HCT116 (cell line): ENCODE measurements at regions not wholly inside any gene's neighbourhood (a gene's known extent, or its start where the extent isn't known, plus 50 kb on each side); places are given as distances from the start of the nearest gene placed in this dataset.

ENCODE experiments used
- ATAC-seq: fragments of 200-7000 bp; cut with Tn5 transposase; 2 replicates; pipeline ENCODE4 v1.9.1; 2020; ENCODE audit warnings: mild to moderate bottlenecking, moderate library complexity
- BruUV-seq: library from RNA; stranded (reverse); fragments of 400-500 nt; replicated peaks from 2 replicates; lab custom pipeline; 2021; lab: Mats Ljungman, UMichigan
- CTCF ChIA-PET: fragments of 300-600 bp; sonication (Branson Sonifier 250); formaldehyde crosslinking; loops from one replicate; lab custom pipeline; 2021; ENCODE audit warnings: antibody characterized with exemption; lab: Charles Lee
- POLR2A ChIA-PET: fragments of 300-600, 350-600 bp; sonication (Branson Sonifier 250); formaldehyde crosslinking; loops from one replicate; lab custom pipeline; 2021; ENCODE audit warnings: antibody characterized with exemption; lab: Charles Lee
- RAD21 ChIA-PET, 2 experiments: fragments of 300-600 bp; sonication (Branson Sonifier 250); formaldehyde crosslinking; loops; one replicate each; lab custom pipeline; 2023; ENCODE audit warnings: low total read pairs in 2 of 2; ENCODE audit not compliant: uncharacterized antibody in 2 of 2, unreplicated experiment in 2 of 2, low non-redundant PET in 1 of 2; lab: Charles Lee
- DNase-seq: peaks from one replicate; pipeline ENCODE4 v3.0.0-alpha.2; 2010; ENCODE audit warnings: low read depth, low spot score
- H2AFZ ChIP-seq: fragments of 200-600 bp; shearing (Covaris generic), sonication (generic); 2 replicates; pipeline ENCODE4 v1.6.1; 2017; ENCODE audit warnings: low read depth, mixed run types, mixed read lengths, antibody characterized with exemption, low read length; ENCODE audit not compliant: poor library complexity, severe bottlenecking
- H3K27ac ChIP-seq: 2 replicates; pipeline ENCODE4 v1.5.1; 2012; ENCODE audit warnings: low read depth, low read length
- H3K27me3 ChIP-seq: fragments of 200-600 bp; sonication (generic); 2 replicates; pipeline ENCODE4 v1.6.1; 2016; ENCODE audit warnings: mixed run types, low read length, mixed read lengths; ENCODE audit not compliant: insufficient read depth
- H3K36me3 ChIP-seq, 2 experiments: fragments of 200-500 bp in 1 of 2; fragments of 200-600 bp in 1 of 2; sonication (Bioruptor generic) in 1 of 2; sonication (generic) in 1 of 2; 2 replicates each; pipeline versions ENCODE4 v1.5.1 to v1.6.1; 2014 to 2016; ENCODE audit warnings: low read length in 2 of 2, inconsistent platforms in 1 of 2, mixed read lengths in 1 of 2, mixed run types in 1 of 2; ENCODE audit not compliant: insufficient read depth in 2 of 2, control insufficient read depth in 1 of 2
- H3K4me1 ChIP-seq, 2 experiments: fragments of 200-600 bp in 1 of 2; sonication (generic) in 1 of 2; 2 replicates each; pipeline versions ENCODE4 v1.5.1 to v1.6.1; 2012 to 2017; ENCODE audit warnings: low read length in 2 of 2, inconsistent platforms in 1 of 2, mild to moderate bottlenecking in 1 of 2, mixed read lengths in 1 of 2, mixed run types in 1 of 2, moderate library complexity in 1 of 2; ENCODE audit not compliant: insufficient read depth in 2 of 2, control insufficient read depth in 1 of 2
- H3K4me2 ChIP-seq: fragments of 200-600 bp; sonication (generic); 2 replicates; pipeline ENCODE4 v1.6.1; 2017; ENCODE audit warnings: mixed run types, low read length, mixed read lengths
- H3K4me3 ChIP-seq, 2 experiments: fragments of 200-600 bp in 1 of 2; sonication (generic) in 1 of 2; replicated peaks in 1 of 2; 2 replicates each; pipeline ENCODE4 v1.5.1; 2011 to 2016; ENCODE audit warnings: low read length in 2 of 2, control low read depth in 1 of 2, low read depth in 1 of 2, mild to moderate bottlenecking in 1 of 2, mixed read lengths in 1 of 2, mixed run types in 1 of 2
- H3K79me2 ChIP-seq: fragments of 200-600 bp; sonication (generic); 2 replicates; pipeline ENCODE4 v1.6.1; 2017; ENCODE audit warnings: mild to moderate bottlenecking, mixed run types, low read length, moderate library complexity, mixed read lengths; ENCODE audit not compliant: insufficient read depth
- H3K9ac ChIP-seq: fragments of 200-600 bp; sonication (generic); 2 replicates; pipeline ENCODE4 v1.6.1; 2016; ENCODE audit warnings: low read length, mixed read lengths
- H3K9me2 ChIP-seq: fragments of 200-600 bp; sonication (generic), shearing (Covaris generic); 2 replicates; pipeline ENCODE4 v1.6.1; 2017; ENCODE audit warnings: mixed run types, mild to moderate bottlenecking, moderate library complexity; ENCODE audit not compliant: insufficient read depth
- H3K9me3 ChIP-seq, 2 experiments: fragments of 200-500 bp in 1 of 2; fragments of 200-600 bp in 1 of 2; sonication (Bioruptor generic) in 1 of 2; sonication (generic) in 1 of 2; 2 replicates each; pipeline ENCODE4 v1.6.1; 2014 to 2017; ENCODE audit warnings: low read length in 2 of 2, mixed read lengths in 2 of 2, inconsistent platforms in 1 of 2, low read depth in 1 of 2, mild to moderate bottlenecking in 1 of 2, mixed run types in 1 of 2, moderate library complexity in 1 of 2; ENCODE audit not compliant: control insufficient read depth in 1 of 2, insufficient read depth in 1 of 2
- H4K20me1 ChIP-seq: fragments of 200-600 bp; sonication (generic), shearing (Covaris generic); 2 replicates; pipeline ENCODE4 v1.6.1; 2017; ENCODE audit warnings: mixed run types, mild to moderate bottlenecking, moderate library complexity; ENCODE audit not compliant: insufficient read depth
- CBX3 ChIP-seq: IDR thresholded peaks from 2 replicates; pipeline ENCODE4 v1.6.1; 2012; ENCODE audit warnings: low read depth
- CEBPB ChIP-seq: IDR thresholded peaks from 2 replicates; pipeline ENCODE4 v1.6.1; 2012; ENCODE audit warnings: low read depth
- EGR1 ChIP-seq: IDR thresholded peaks from 2 replicates; pipeline ENCODE4 v1.6.1; 2012; ENCODE audit warnings: low read depth
- ELF1 ChIP-seq: IDR thresholded peaks from 2 replicates; pipeline ENCODE4 v1.6.1; 2012; ENCODE audit warnings: low read depth, borderline replicate concordance
- EZH2 ChIP-seq: fragments of 200-600 bp; sonication (generic); IDR thresholded peaks from 2 replicates; pipeline ENCODE4 v1.6.1; 2017; ENCODE audit warnings: antibody characterized with exemption, mixed run types
- EZH2phosphoT487 ChIP-seq: fragments of 200-600 bp; IDR thresholded peaks from 2 replicates; pipeline ENCODE4 v1.6.1; 2018; ENCODE audit warnings: antibody characterized with exemption, borderline replicate concordance
- FOSL1 ChIP-seq: IDR thresholded peaks from 2 replicates; pipeline ENCODE4 v1.6.1; 2012; ENCODE audit warnings: low read depth
- POLR2A ChIP-seq: IDR thresholded peaks from 2 replicates; pipeline ENCODE4 v1.7.0; 2011; ENCODE audit warnings: borderline replicate concordance; ENCODE audit not compliant: insufficient read depth, insufficient read length; ENCODE audit errors: extremely low read depth
- POLR2AphosphoS5 ChIP-seq: IDR thresholded peaks from 2 replicates; pipeline ENCODE4 v1.6.1; 2011; ENCODE audit warnings: mild to moderate bottlenecking, low read depth, low read length, moderate library complexity
- SIN3A ChIP-seq: IDR thresholded peaks from 2 replicates; pipeline ENCODE4 v1.6.1; 2012; ENCODE audit warnings: low read depth
- SP1 ChIP-seq: IDR thresholded peaks from 2 replicates; pipeline ENCODE4 v1.6.1; 2012; ENCODE audit warnings: low read depth
- SRF ChIP-seq: IDR thresholded peaks from 2 replicates; pipeline ENCODE4 v1.6.1; 2012; ENCODE audit warnings: low read depth
- YY1 ChIP-seq: IDR thresholded peaks from 2 replicates; pipeline ENCODE4 v1.6.1; 2011; ENCODE audit warnings: low read length, low read depth, moderate library complexity, mild to moderate bottlenecking; ENCODE audit not compliant: insufficient replicate concordance; ENCODE audit errors: extremely low read depth
- ZNF274 ChIP-seq: fragments of 200-500 bp; sonication (Bioruptor generic); IDR thresholded peaks from 2 replicates; pipeline ENCODE4 v1.6.1; 2014; ENCODE audit warnings: mild to moderate bottlenecking, low read depth, low read length, inconsistent platforms
- intact Hi-C: fragments of 100-400 bp; cut with micrococcal nuclease; formaldehyde crosslinking; loops from 2 replicates; pipeline ENCODE4 v1.10.0; 2022
- TF ChIP-seq, protein P1 (sequence below), 3 experiments: fragments of 200-600 bp in 1 of 3; sonication (generic) in 1 of 3; IDR thresholded peaks in 2 of 3; conservative IDR thresholded peaks in 1 of 3; 2 replicates each; pipeline ENCODE4 v1.5.1; 2012 to 2017; ENCODE audit warnings: low read depth in 2 of 3, low read length in 2 of 3, antibody characterized with exemption in 1 of 3, borderline replicate concordance in 1 of 3, control low read depth in 1 of 3, mild to moderate bottlenecking in 1 of 3, mixed read lengths in 1 of 3, mixed run types in 1 of 3, moderate library complexity in 1 of 3; ENCODE audit not compliant: insufficient read depth in 1 of 3
- TF ChIP-seq, protein P2 (sequence below): IDR thresholded peaks from 2 replicates; pipeline ENCODE4 v1.6.1; 2011; ENCODE audit warnings: mild to moderate bottlenecking, low read length, moderate library complexity; ENCODE audit not compliant: insufficient replicate concordance; ENCODE audit errors: extremely low read depth
- TF ChIP-seq, protein P3 (sequence below): IDR thresholded peaks from 2 replicates; pipeline ENCODE4 v1.6.1; 2012; ENCODE audit warnings: low read depth
- TF ChIP-seq, protein P4 (sequence below): IDR thresholded peaks from 2 replicates; pipeline ENCODE4 v1.6.1; 2012

DNA sequence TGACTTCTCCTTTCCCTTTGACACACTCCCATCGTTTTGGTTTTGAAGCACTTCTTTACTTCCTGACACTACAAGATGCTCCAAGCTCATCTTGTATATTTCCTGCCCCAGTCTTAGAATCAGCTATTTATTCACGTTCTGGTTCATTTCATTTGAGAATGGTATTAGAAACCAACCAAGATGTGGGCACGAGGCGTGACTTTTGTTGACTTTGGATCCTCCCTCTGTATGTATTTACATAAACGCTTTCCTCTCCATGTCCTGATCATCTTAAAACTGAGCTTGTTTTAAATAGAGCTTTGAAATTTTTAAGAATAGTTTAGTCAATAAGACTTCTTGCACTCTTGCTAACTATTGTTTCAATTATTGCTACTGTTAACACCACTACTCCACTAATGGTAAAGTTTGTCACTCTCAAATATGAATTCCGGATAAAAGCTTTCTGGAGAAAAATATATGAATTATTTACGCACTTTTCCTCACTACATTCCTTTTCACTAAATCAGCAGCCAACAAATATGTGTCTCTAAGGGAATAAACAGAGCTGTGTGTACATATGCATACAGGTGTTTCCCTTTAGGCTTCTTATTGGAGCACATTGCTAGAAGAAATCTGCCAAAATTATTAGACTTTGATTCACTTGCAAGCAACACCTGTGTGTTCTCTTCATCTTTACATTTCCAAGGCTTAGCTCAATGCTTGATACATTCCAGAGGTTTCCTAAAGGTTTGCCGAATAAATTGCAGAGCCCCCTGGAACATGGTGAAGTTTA lies 77.3 kb upstream of the TMEM244 start:
- Histone ChIP-seq H3K4me1 (0 out of 4 replicates have a peak, but pooled peaks cover 0 to 3% of the 10 kb centered on the region in 2 experiments), H3K9me2 (no peaks in the 10 kb centered on the region), H3K36me3 (no peaks in the 10 kb centered on the region), H3K27ac (no peak overlapping the region), H3K4me2 (no peak overlapping the region), H3K9ac (no peak overlapping the region), H4K20me1 (no peaks in the 10 kb centered on the region), H2AFZ (no peak overlapping the region), H3K9me3 (no peaks in the 10 kb centered on the region), H3K27me3 (no peaks in the 10 kb centered on the region), H3K4me3 (no peak overlapping the region), H3K79me2 (no peaks in the 10 kb centered on the region)
- TF ChIP-seq ELF1 (no peak), ZNF274 (no peak), SP1 (no peak), EGR1 (no peak), EZH2 (no peak), SIN3A (no peak), CBX3 (no peak), CEBPB (no peak), FOSL1 (no peak), EZH2phosphoT487 (no peak), POLR2AphosphoS5 (no peak), SRF (no peak), POLR2A (no peak), YY1 (no peak)
- TF ChIP-seq, protein P1, sequence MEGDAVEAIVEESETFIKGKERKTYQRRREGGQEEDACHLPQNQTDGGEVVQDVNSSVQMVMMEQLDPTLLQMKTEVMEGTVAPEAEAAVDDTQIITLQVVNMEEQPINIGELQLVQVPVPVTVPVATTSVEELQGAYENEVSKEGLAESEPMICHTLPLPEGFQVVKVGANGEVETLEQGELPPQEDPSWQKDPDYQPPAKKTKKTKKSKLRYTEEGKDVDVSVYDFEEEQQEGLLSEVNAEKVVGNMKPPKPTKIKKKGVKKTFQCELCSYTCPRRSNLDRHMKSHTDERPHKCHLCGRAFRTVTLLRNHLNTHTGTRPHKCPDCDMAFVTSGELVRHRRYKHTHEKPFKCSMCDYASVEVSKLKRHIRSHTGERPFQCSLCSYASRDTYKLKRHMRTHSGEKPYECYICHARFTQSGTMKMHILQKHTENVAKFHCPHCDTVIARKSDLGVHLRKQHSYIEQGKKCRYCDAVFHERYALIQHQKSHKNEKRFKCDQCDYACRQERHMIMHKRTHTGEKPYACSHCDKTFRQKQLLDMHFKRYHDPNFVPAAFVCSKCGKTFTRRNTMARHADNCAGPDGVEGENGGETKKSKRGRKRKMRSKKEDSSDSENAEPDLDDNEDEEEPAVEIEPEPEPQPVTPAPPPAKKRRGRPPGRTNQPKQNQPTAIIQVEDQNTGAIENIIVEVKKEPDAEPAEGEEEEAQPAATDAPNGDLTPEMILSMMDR (IDR thresholded peaks at IDR 0.05 in 2 of 3, conservative IDR thresholded peaks at IDR 0.05 in 1 of 3; ENCODE audit: borderline replicate concordance in 1 of 3, insufficient read depth in 1 of 3, low read depth in 2 of 3, low read length in 2 of 3), result no peak
- TF ChIP-seq, protein P2, sequence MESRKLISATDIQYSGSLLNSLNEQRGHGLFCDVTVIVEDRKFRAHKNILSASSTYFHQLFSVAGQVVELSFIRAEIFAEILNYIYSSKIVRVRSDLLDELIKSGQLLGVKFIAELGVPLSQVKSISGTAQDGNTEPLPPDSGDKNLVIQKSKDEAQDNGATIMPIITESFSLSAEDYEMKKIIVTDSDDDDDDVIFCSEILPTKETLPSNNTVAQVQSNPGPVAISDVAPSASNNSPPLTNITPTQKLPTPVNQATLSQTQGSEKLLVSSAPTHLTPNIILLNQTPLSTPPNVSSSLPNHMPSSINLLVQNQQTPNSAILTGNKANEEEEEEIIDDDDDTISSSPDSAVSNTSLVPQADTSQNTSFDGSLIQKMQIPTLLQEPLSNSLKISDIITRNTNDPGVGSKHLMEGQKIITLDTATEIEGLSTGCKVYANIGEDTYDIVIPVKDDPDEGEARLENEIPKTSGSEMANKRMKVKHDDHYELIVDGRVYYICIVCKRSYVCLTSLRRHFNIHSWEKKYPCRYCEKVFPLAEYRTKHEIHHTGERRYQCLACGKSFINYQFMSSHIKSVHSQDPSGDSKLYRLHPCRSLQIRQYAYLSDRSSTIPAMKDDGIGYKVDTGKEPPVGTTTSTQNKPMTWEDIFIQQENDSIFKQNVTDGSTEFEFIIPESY, result no peak
- TF ChIP-seq, protein P3, sequence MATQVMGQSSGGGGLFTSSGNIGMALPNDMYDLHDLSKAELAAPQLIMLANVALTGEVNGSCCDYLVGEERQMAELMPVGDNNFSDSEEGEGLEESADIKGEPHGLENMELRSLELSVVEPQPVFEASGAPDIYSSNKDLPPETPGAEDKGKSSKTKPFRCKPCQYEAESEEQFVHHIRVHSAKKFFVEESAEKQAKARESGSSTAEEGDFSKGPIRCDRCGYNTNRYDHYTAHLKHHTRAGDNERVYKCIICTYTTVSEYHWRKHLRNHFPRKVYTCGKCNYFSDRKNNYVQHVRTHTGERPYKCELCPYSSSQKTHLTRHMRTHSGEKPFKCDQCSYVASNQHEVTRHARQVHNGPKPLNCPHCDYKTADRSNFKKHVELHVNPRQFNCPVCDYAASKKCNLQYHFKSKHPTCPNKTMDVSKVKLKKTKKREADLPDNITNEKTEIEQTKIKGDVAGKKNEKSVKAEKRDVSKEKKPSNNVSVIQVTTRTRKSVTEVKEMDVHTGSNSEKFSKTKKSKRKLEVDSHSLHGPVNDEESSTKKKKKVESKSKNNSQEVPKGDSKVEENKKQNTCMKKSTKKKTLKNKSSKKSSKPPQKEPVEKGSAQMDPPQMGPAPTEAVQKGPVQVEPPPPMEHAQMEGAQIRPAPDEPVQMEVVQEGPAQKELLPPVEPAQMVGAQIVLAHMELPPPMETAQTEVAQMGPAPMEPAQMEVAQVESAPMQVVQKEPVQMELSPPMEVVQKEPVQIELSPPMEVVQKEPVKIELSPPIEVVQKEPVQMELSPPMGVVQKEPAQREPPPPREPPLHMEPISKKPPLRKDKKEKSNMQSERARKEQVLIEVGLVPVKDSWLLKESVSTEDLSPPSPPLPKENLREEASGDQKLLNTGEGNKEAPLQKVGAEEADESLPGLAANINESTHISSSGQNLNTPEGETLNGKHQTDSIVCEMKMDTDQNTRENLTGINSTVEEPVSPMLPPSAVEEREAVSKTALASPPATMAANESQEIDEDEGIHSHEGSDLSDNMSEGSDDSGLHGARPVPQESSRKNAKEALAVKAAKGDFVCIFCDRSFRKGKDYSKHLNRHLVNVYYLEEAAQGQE, result no peak
- TF ChIP-seq, protein P4, sequence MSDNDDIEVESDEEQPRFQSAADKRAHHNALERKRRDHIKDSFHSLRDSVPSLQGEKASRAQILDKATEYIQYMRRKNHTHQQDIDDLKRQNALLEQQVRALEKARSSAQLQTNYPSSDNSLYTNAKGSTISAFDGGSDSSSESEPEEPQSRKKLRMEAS, result no peak
- intact Hi-C loops, result loop anchor here (10.0 kb wide), 1 partner anchor 154 kb away; no protein-coding TSS in a partner anchor
- RAD21 ChIA-PET, result no interaction called here
- BruUV-seq, result no TSS peak
- CTCF ChIA-PET, result interaction anchor here (1.4 to 1.8 kb wide), 2 partner anchors 19 to 83 kb away, joined by 3 read pairs; no protein-coding TSS in a partner anchor
- POLR2A ChIA-PET, result no interaction called here
- DNase-seq, result no peak
- no peak for ATAC-seq
